Right lobe of liver (tissue), 6 donors: ENCODE measurements at regions not wholly inside any gene's neighbourhood (a gene's known extent, or its start where the extent isn't known, plus 50 kb on each side); places are given as distances from the start of the nearest gene placed in this dataset.
"Not testable (repeated sequence)": the region's sequence is repeated elsewhere in the genome, so short reads cannot be mapped to it uniquely, and the experiment has no call there.

ENCODE experiments used
- ATAC-seq, 4 donors: fragments of 200-7000 bp; cut with Tn5 transposase; one replicate each; pipeline ENCODE4 v1.9.1; 2020; ENCODE audit warnings: mild to moderate bottlenecking in 4 of 4, moderate library complexity in 4 of 4
- DNase-seq, 3 donors: peaks; one replicate each; pipeline ENCODE4 v3.0.0-alpha.2; 2020
- H3K27ac ChIP-seq, 3 donors: fragments of 200-600 bp; one replicate each; pipeline ENCODE4 v1.8.0; 2022
- H3K27me3 ChIP-seq, 2 donors: fragments of 200-600 bp; one replicate each; pipeline ENCODE4 v1.8.0; 2022
- H3K36me3 ChIP-seq, 4 donors: fragments of 200-600 bp; sonication (generic) in 1 of 4; one replicate each; pipeline versions ENCODE4 v1.5.1 to v1.8.0; 2017 to 2022; ENCODE audit warnings: control low read depth in 1 of 4
- H3K4me1 ChIP-seq, 4 donors: fragments of 200-600 bp; sonication (generic) in 1 of 4; one replicate each; pipeline versions ENCODE4 v1.5.1 to v1.8.0; 2017 to 2022; ENCODE audit warnings: control low read depth in 1 of 4
- H3K4me3 ChIP-seq, 3 donors: fragments of 200-600 bp; one replicate each; pipeline ENCODE4 v1.8.0; 2022
- H3K9me3 ChIP-seq, 4 donors: fragments of 200-600 bp; sonication (generic) in 1 of 4; one replicate each; pipeline versions ENCODE4 v1.5.1 to v1.8.0; 2017 to 2022; ENCODE audit warnings: control low read depth in 1 of 4
- CTCF ChIP-seq, 4 donors: fragments of 200-600 bp in 3 of 4; fragments of 450-650 bp in 1 of 4; IDR thresholded peaks; one replicate each; pipeline versions ENCODE4 v1.5.1 to v1.8.0; 2016 to 2022; ENCODE audit warnings: antibody characterized with exemption in 4 of 4, mild to moderate bottlenecking in 2 of 4
- POLR2A ChIP-seq: fragments of 450-650 bp; IDR thresholded peaks from one replicate; pipeline ENCODE4 v1.6.1; 2017; ENCODE audit warnings: antibody characterized with exemption, mild to moderate bottlenecking
- WGBS: methylation state at CpG from one replicate; pipeline ENCODE4 v1.1.6; 2018; ENCODE audit warnings: low coverage, low lambda C conversion rate; ENCODE audit not compliant: insufficient coverage; ENCODE audit errors: missing lambda C conversion rate; 5-methylcytosine and 5-hydroxymethylcytosine counted together
- intact Hi-C, 2 donors: fragments of 100-400 bp; cut with DNase I; formaldehyde crosslinking; loops; one replicate each; pipeline versions ENCODE4 v1.11.2 to v1.14.1; 2022
- donor health status: DM: no; HTN: yes; CAD: no.
- donor health status: DM: no; HTN: no; CAD: no.
- donor health status: DM: no; HTN: no; CAD: no.
- donor health status: DM: no; HTN: yes; CAD: no.
- donor health status: DM: no; HTN: yes; CAD: no.

- no peaks in the 10 kb centered on the region for H3K36me3 ChIP-seq
- no peak for TF ChIP-seq CTCF (IDR thresholded peaks at IDR 0.05)
- no peak for TF ChIP-seq POLR2A
- 74% methylated on average over 1 of the region's 1 CpG for WGBS
- H3K4me1 ChIP-seq: no peaks in the 10 kb centered on the region
- DNase-seq (no peak), ATAC-seq (no peak)
- H3K4me3 ChIP-seq: no peak overlapping the region
- H3K27me3 ChIP-seq: no peaks in the 10 kb centered on the region
- intact Hi-C loops: no loop called here
- H3K9me3 ChIP-seq: no peaks in the 10 kb centered on the region
- no peak overlapping the region for H3K27ac ChIP-seq
Measured at GRCh38 chr11:87560352-87560751, 522.6 kb downstream of the TMEM135 start.

GRCh38 chr11:87559852-87560251 is 522.1 kb downstream of the TMEM135 start:
- H3K4me3 ChIP-seq, H3K4me1 ChIP-seq, H3K36me3 ChIP-seq, H3K27ac ChIP-seq, intact Hi-C loops, H3K9me3 ChIP-seq, H3K27me3 ChIP-seq, ATAC-seq, DNase-seq: not testable (repeated sequence)
- WGBS: 72% methylated on average over 2 of the region's 3 CpGs

GRCh38 chr11:87555101-87555500 is 517.4 kb downstream of the TMEM135 start:
- no peak for ATAC-seq
- Histone ChIP-seq H3K27me3 (no peaks in the 10 kb centered on the region), H3K36me3 (no peaks in the 10 kb centered on the region), H3K4me1 (no peaks in the 10 kb centered on the region), H3K27ac (no peak overlapping the region), H3K9me3 (peaks cover 0 to 3% (median 0%) of the 10 kb centered on the region in 4 donors), H3K4me3 (no peak overlapping the region)
- DNase-seq: no peak
- intact Hi-C loops: no loop called here
- TF ChIP-seq CTCF (IDR thresholded peaks at IDR 0.05) (no peak), POLR2A (no peak)
- 69% methylated on average over 2 of the region's 2 CpGs for WGBS

- H3K9me3 ChIP-seq: peaks cover 0 to 3% (median 0%) of the 10 kb centered on the region in 4 donors
- 78% methylated on average over 3 of the region's 3 CpGs for whole genome bisulfite sequencing
Measured at GRCh38 chr11:87548797-87549196, 511.1 kb downstream of the TMEM135 start.

GRCh38 chr11:87545858-87546257 is 508.1 kb downstream of the TMEM135 start:
- ATAC-seq: no peak
- H3K9me3 ChIP-seq: no peaks in the 10 kb centered on the region
- DNase-seq: no peak
- no peaks in the 10 kb centered on the region for H3K36me3 ChIP-seq
- no peak overlapping the region for H3K4me3 ChIP-seq
- WGBS: 73% methylated on average over 1 of the region's 1 CpG
- no peak overlapping the region for H3K27ac ChIP-seq
- intact Hi-C loops: no loop called here
- TF ChIP-seq CTCF (IDR thresholded peaks at IDR 0.05) (no peak), POLR2A (no peak)
- no peaks in the 10 kb centered on the region for H3K4me1 ChIP-seq
- no peaks in the 10 kb centered on the region for H3K27me3 ChIP-seq

More at GRCh38 chr11:87548797-87549196, 511.1 kb downstream of the TMEM135 start:
- TF ChIP-seq CTCF (IDR thresholded peaks at IDR 0.05) (no peak), POLR2A (no peak)
- DNase-seq (no peak), ATAC-seq (no peak)
- intact Hi-C loops: no loop called here
- Histone ChIP-seq H3K4me1 (no peaks in the 10 kb centered on the region), H3K4me3 (no peak overlapping the region), H3K27me3 (no peaks in the 10 kb centered on the region), H3K36me3 (no peaks in the 10 kb centered on the region), H3K27ac (no peak overlapping the region)
